Erythroblast (primary cell): ENCODE measurements at regions not wholly inside any gene's neighbourhood (a gene's known extent, or its start where the extent isn't known, plus 50 kb on each side); places are given as distances from the start of the nearest gene placed in this dataset.
A peak's percentile ranks its signal among the peaks of the same experiment; 100 is the strongest.
"Not testable (repeated sequence)": the region's sequence is repeated elsewhere in the genome, so short reads cannot be mapped to it uniquely, and the experiment has no call there.

ENCODE experiments used
- DNase-seq, 2 experiments: peaks; one replicate each; lab custom pipeline; 2025; lab: John Stamatoyannopoulos, UW
- GATA1 ChIP-seq: IDR thresholded peaks from 2 replicates; pipeline ENCODE4 v1.6.1; 2011; ENCODE audit warnings: low read depth, mild to moderate bottlenecking, control low read depth, low read length, moderate library complexity
- POLR2A ChIP-seq: IDR thresholded peaks from 2 replicates; pipeline ENCODE4 v1.6.1; 2011; ENCODE audit warnings: mild to moderate bottlenecking, low read length

DNA sequence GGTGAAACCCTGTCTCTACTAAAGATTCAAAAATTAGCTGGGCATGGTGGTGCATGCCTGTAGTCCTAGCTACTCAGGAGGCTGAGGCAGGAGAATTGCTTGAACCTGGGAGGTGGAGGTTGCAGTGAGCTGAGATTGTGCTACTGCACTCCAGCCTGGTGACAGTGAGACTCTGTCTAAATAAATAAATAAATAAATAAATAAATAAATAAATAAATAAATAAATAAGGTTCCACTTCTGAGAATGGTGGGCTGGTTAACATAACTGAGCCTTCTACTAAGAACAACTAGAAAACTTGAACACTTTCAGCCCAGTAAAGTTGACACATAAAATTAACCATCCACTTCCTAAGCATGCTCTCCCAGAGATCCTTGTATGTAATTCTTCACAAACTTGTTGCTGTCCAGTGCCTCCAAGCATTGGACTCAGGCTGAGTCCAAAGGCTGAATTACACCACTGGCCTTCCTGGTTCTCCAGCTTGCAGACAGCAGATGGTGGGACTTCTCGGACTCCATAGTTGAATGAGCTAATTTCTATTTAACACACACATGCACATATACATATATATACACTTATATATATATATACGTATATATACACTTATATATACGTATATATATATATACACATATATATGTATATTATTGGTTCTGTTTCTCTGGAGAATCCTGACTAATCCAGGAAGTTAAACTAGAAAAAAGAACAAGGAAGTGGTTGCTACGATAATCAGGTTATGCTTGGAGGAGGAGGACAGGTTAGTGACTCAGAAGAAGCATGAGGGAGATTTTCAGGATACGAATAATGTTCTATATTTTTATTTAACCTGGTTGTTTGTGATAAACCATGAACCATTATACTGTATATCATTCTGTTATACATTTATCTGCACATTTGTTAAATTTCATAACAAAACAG, 348.8 kb downstream of the METTL4 start:
- TF ChIP-seq GATA1 (no peak), POLR2A (no peak)
- DNase-seq: no peak

DNA sequence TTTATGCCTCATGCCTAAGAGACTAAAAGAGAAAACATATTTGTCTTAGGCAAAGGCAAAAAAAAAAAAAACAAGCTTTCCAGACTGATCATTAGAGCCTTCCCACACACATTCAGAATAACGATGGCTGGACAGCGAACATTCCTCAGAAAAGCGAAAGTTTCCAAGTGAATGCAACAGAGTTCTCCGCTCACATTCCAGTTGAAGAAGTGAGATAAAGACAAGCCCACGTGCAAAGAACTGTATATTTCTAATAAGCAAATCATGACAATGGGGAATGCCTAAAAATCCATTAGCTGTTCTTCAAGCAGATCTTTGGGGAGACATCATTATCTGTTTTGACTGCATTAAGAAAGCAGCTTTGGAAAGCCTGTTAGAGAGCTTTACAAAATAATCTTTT, 347.9 kb downstream of the METTL4 start:
- DNase-seq: no peak
- TF ChIP-seq POLR2A (no peak), GATA1 (no peak)

DNA sequence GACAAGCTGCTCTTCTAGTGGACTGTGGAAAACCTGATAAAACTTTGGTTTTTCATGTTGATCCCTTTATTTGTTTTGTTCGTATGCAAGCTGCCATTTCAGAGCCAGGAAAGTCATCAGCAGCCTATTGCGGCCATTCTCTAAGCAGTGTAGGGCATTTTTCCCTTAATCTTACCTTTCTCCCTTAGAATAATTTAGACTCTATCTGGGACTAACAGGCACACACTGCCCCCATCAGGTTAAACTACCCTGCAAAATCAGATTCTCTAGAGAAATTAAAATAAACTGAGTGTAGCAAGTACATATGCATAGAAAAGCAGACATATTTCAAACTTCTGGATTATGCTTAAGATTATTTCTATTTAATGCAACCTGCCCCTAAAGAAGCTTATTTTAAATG, 347.5 kb downstream of the METTL4 start:
- TF ChIP-seq POLR2A (no peak), GATA1 (no peak)
- peak; percentile 11 to 49 for DNase-seq

DNA sequence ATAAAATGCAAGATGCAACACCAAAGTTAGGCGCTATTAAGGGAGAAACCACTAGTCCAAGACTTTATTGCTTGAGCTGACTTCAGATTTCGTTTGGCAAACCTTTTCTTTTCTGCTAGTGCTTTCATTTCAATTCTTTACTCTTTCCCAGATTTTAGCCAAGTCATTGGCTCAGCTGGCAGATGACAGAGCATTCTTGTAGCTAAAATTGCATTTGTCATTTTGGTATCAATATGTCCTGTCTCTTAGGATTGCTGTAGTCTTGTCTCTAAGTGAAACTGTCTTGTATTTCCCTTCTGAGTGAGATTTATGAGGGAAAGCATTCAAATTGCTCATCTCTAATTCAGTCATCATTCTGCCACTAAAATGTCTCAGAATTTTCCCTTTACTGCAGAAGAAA, 335.1 kb downstream of the METTL4 start:
- TF ChIP-seq GATA1 (no peak), POLR2A (no peak)
- DNase-seq: peak in 1 of 2 experiments; percentile 21

DNA sequence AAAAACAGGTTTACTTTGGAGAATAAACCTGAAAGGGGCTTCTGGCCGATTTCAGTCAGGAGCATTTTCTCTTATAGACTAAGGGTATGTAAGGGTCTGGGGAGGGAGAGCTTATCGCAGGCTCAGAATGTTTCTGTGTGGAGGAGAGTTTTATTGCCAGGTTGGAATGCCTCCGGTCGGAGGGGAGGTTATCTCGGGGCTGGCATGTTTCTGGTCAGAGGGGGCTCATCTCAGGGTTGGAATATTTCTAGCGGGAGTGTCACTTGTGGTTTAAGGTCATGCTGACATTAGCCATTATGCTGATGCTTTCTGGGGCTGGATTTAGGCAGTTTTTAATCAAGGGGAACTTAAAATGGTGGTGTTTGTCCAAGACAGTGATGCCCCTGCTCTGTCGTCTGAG, 333.6 kb downstream of the METTL4 start:
- TF ChIP-seq POLR2A: no peak
- TF ChIP-seq GATA1: no peak
- DNase-seq: no peak

DNA sequence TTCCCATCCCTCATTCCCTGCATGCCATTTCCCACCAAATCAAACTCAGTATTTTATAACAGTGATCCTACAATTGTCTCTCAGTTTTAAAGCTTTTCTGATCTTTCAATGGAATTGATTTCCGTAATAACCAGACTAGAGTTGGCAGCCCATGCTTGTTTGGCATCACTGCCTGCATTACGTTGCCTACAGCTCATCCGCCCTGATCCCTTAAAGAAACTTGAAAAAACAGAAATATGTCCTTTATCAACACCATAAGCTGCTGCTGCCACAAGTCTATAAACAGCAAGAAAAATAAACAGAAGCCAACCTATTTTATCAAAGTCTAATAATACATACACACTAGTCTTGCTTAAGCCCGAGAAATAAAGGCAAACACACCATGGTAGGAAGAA, 331.0 kb downstream of the METTL4 start:
- TF ChIP-seq GATA1 (no peak), POLR2A (no peak)

DNA sequence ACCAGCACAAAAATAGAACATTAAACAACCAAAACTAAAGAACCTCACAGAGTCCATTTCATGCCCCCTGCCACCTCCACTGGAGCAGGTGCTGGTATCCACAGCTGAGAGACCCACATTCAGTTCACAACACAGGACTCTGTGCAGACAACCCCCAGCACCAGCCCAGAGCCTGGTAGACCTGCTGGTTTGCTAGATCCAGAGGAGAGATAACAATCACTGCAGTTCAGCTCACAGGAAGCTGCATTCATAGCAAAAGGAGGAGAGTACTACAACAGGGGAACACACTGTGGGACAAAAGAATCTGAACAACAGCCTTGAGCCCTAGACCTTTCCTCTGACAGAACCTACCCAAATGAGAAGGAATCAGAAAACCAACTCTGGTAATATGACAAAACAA, 326.7 kb downstream of the METTL4 start:
- no peak for DNase-seq
- no peak for TF ChIP-seq GATA1
- TF ChIP-seq POLR2A: no peak

More for the DNA sequence above, 331.0 kb downstream of the METTL4 start:
- no peak for DNase-seq

DNA sequence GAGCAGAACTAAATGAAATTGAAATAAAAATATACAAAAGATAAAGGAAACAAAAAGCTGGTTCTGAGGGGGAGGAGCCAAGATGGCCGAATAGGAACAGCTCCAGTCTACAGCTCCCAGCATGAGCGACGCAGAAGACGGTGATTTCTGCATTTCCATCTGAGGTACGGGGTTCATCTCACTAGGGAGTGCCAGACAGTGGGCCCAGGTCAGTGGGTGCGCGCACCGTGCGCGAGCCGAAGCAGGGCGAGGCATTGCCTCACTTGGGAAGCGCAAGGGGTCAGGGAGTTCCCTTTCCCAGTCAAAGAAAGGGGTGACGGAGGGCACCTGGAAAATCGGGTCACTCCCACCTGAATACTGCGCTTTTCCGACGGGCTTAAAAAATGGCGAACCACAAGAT, 324.2 kb downstream of the METTL4 start:
- not testable (repeated sequence) for DNase-seq

DNA sequence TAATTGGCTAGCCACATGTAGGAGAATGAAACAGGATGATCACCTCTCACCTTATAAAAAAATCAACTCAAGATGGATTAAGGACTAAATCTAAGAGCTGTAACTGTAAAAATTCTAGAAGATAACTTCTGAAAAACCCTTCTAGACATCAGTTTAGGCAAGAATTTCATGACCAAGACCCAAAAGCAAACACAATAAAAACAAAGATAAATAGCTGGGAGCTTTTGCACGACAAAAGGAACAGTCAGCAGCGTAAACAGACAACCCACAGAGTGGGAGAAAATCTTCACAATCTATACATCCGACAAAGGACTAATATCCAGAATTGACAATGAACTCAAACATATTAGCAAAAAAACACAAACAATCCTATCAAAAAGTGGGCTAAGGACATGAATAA, 316.3 kb downstream of the METTL4 start:
- TF ChIP-seq POLR2A (no peak), GATA1 (no peak)
- no peak for DNase-seq

DNA sequence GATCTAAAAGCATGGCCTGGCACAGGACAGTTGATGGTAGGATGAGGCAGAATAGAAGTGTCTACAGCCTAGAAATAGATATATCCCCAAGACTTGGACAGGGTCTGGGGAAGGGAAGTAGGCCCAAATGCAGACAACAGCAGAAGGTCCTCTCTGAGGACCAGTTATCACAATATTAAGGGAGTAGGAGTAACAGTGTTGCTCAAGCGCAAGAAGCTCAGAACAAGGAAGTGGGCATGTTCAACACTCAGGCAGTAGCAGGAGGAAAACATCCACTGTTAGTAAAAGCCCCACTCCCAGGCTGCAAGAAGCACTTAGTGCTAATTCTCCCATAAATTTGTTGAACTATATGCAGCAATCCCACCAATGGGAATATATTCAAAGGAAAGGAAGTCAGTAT, 314.7 kb downstream of the METTL4 start:
- TF ChIP-seq GATA1 (no peak), POLR2A (no peak)
- no peak for DNase-seq

DNA sequence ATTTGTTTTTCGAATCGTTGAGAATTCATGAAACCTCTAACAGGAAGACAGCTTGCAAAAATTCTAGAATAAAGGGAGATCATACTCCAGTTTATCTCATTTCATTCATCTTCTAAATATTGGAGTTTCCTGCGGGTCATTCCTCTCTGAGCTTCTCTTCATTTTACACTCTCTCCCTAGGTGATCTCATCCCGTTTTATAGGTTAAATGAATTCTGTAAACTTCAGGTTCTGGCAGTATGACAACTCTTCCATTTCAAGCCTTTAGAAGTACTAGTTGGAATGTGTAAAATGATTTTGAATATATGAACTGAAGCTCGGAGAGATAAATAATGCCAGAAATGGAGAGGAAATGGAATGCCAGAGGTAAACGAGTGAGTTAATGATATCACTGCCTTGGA, 312.4 kb downstream of the METTL4 start:
- no peak for TF ChIP-seq POLR2A
- TF ChIP-seq GATA1: no peak
- no peak for DNase-seq

DNA sequence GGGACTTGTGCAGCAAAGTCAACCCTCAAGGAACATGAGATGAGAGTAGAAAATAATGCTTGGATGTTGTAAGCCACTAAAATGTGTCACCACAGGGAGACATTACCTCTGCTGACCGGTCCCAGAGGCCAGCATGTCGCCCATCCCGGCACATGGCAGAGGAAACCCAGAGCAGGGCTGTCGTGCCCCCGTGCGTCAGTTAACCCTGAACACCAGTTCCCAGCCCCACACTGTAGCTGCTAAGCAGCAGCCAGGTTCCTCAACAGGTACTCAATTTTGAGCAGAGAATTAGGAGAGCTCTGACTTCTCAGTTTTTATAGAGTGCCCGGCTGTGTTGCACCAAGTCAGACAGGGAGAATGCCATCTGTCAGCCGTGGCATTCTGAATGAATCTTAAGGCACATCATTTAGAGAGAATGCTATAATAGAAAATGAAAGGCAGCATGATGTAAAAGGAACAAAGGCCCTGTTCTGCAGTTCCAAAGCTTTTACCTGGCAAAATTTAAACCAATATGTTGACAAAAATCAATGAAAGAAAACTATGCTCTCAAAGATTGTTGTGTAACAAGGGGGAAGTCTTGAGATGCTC, 307.9 kb downstream of the METTL4 start:
- TF ChIP-seq POLR2A (no peak), GATA1 (no peak)

DNA sequence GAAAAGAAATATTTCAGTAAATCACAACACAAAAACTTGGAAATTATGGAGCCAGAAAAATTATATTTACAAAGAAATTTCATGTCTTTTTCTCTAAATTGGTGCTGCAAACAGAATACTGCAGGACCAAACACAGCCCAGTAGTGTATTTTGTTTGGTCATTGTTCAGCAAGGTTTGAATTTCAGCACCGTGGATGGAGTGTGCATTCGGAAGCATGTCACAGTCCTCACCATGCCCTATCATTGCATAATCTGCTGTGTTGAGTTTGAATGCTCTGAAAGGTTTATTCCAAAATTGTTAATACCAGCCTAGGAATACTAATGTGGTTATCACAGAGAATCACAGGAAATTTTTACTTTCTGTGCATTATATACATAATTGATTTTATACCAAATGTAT, 296.7 kb downstream of the METTL4 start:
- TF ChIP-seq POLR2A: no peak
- no peak for TF ChIP-seq GATA1
- no peak for DNase-seq

More for the DNA sequence above, 307.9 kb downstream of the METTL4 start:
- DNase-seq: no peak

DNA sequence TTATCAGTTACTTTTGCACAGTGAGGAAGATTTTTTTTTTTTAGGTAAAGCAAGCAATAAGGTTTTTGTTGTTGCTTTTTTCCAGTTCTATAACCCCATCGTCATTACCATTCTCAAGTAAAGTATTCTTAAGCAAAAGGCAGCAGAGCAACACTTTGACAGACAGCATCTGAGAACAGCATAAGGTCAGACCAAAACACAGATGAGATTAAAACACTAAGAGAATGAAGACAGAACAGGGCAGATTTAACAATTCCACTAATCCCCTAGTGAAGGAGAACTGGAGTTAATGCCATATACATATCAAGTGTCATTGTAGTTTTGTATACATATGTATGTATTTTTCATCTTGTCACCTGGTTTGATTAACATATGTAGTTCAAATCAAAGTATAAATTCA, 290.2 kb downstream of the METTL4 start:
- TF ChIP-seq POLR2A (no peak), GATA1 (no peak)
- DNase-seq: no peak
